ENCODE measurements at regions not wholly inside any gene's neighbourhood (a gene's known extent, or its start where the extent isn't known, plus 50 kb on each side); places are given as distances from the start of the nearest gene placed in this dataset.
"Not testable (repeated sequence)": the region's sequence is repeated elsewhere in the genome, so short reads cannot be mapped to it uniquely, and the experiment has no call there.

GRCh38 chr5:116772806-116773205, 198.2 kb upstream of the SEMA6A start:
- Histone ChIP-seq H3K4me1 (ENCODE audit: control insufficient read depth, low read length) (no peaks in the 10 kb centered on the region), H3K9me3 (ENCODE audit: control insufficient read depth, insufficient read depth, low read length) (no peaks in the 10 kb centered on the region), H3K4me2 (ENCODE audit: low read length) (no peak overlapping the region), H3K36me3 (ENCODE audit: control insufficient read depth, low read length) (no peaks in the 10 kb centered on the region), H3F3A (ENCODE audit: control insufficient read depth, insufficient read depth) (no peaks in the 10 kb centered on the region), H3K9me2 (replicated peaks; ENCODE audit: control insufficient read depth, low read length) (no peaks in the 10 kb centered on the region), H4K20me1 (ENCODE audit: control insufficient read depth, insufficient read depth, low read depth, low read length) (no peaks in the 10 kb centered on the region), H3K27ac (ENCODE audit: low read depth, low read length) (no peak overlapping the region), H3K27me3 (ENCODE audit: control insufficient read depth, low read length) (no peaks in the 10 kb centered on the region), H3K79me2 (ENCODE audit: control insufficient read depth, low read length) (no peaks in the 10 kb centered on the region), H3K4me3 (ENCODE audit: low read length) (no peak overlapping the region)
- TF ChIP-seq CTCF (IDR thresholded peaks at IDR 0.05; ENCODE audit: low read depth, low read length, poor library complexity, severe bottlenecking) (no peak), EZH2phosphoT487 (IDR thresholded peaks at IDR 0.05; ENCODE audit: borderline replicate concordance, low read length) (no peak)

- H3K27me3 ChIP-seq (ENCODE audit: control insufficient read depth, low read length) = no peaks in the 10 kb centered on the region
- H3K79me2 ChIP-seq (ENCODE audit: control insufficient read depth, low read length) = no peaks in the 10 kb centered on the region
- TF ChIP-seq CTCF (IDR thresholded peaks at IDR 0.05; ENCODE audit: low read depth, low read length, poor library complexity, severe bottlenecking) (no peak), EZH2phosphoT487 (IDR thresholded peaks at IDR 0.05; ENCODE audit: borderline replicate concordance, low read length) (no peak)
- no peak overlapping the region for H3K4me3 ChIP-seq (ENCODE audit: low read length)
- H3K9me3 ChIP-seq (ENCODE audit: control insufficient read depth, insufficient read depth, low read length) = no peaks in the 10 kb centered on the region
- no peak overlapping the region for H3K27ac ChIP-seq (ENCODE audit: low read depth, low read length)
- no peaks in the 10 kb centered on the region for H3K36me3 ChIP-seq (ENCODE audit: control insufficient read depth, low read length)
- H3K4me2 ChIP-seq (ENCODE audit: low read length) = no peak overlapping the region
- no peaks in the 10 kb centered on the region for H3K4me1 ChIP-seq (ENCODE audit: control insufficient read depth, low read length)
- H4K20me1 ChIP-seq (ENCODE audit: control insufficient read depth, insufficient read depth, low read depth, low read length) = no peaks in the 10 kb centered on the region
- no peaks in the 10 kb centered on the region for H3K9me2 ChIP-seq (replicated peaks; ENCODE audit: control insufficient read depth, low read length)
- no peaks in the 10 kb centered on the region for H3F3A ChIP-seq (ENCODE audit: control insufficient read depth, insufficient read depth)
Observed at GRCh38 chr5:116772152-116772501, 197.5 kb upstream of the SEMA6A start.

- Histone ChIP-seq H4K20me1 (ENCODE audit: control insufficient read depth, insufficient read depth, low read depth, low read length) (no peaks in the 10 kb centered on the region), H3K27ac (ENCODE audit: low read depth, low read length) (no peak overlapping the region), H3K9me2 (replicated peaks; ENCODE audit: control insufficient read depth, low read length) (no peaks in the 10 kb centered on the region), H3K27me3 (ENCODE audit: control insufficient read depth, low read length) (no peaks in the 10 kb centered on the region), H3K4me2 (ENCODE audit: low read length) (no peak overlapping the region), H3K36me3 (ENCODE audit: control insufficient read depth, low read length) (no peaks in the 10 kb centered on the region), H3K4me3 (ENCODE audit: low read length) (no peak overlapping the region), H3K79me2 (ENCODE audit: control insufficient read depth, low read length) (no peaks in the 10 kb centered on the region), H3K4me1 (ENCODE audit: control insufficient read depth, low read length) (no peaks in the 10 kb centered on the region), H3F3A (ENCODE audit: control insufficient read depth, insufficient read depth) (no peaks in the 10 kb centered on the region), H3K9me3 (ENCODE audit: control insufficient read depth, insufficient read depth, low read length) (no peaks in the 10 kb centered on the region)
- TF ChIP-seq CTCF (IDR thresholded peaks at IDR 0.05; ENCODE audit: low read depth, low read length, poor library complexity, severe bottlenecking) = no peak
- no peak for TF ChIP-seq EZH2phosphoT487 (IDR thresholded peaks at IDR 0.05; ENCODE audit: borderline replicate concordance, low read length)
Observed at GRCh38 chr5:116771466-116772151, 197.0 kb upstream of the SEMA6A start.

GRCh38 chr5:116769953-116770352, 195.3 kb upstream of the SEMA6A start:
- H3K9me2 ChIP-seq (replicated peaks; ENCODE audit: control insufficient read depth, low read length); H3K4me3 ChIP-seq (ENCODE audit: low read length); H3F3A ChIP-seq (ENCODE audit: control insufficient read depth, insufficient read depth); H3K27ac ChIP-seq (ENCODE audit: low read depth, low read length); H3K36me3 ChIP-seq (ENCODE audit: control insufficient read depth, low read length); H4K20me1 ChIP-seq (ENCODE audit: control insufficient read depth, insufficient read depth, low read depth, low read length); H3K4me1 ChIP-seq (ENCODE audit: control insufficient read depth, low read length); H3K79me2 ChIP-seq (ENCODE audit: control insufficient read depth, low read length); H3K4me2 ChIP-seq (ENCODE audit: low read length); H3K27me3 ChIP-seq (ENCODE audit: control insufficient read depth, low read length); H3K9me3 ChIP-seq (ENCODE audit: control insufficient read depth, insufficient read depth, low read length): not testable (repeated sequence)
